Peyer's patch (tissue), 4 donors: ENCODE measurements at regions not wholly inside any gene's neighbourhood (a gene's known extent, or its start where the extent isn't known, plus 50 kb on each side); places are given as distances from the start of the nearest gene placed in this dataset.

Experiments
- DNase-seq, 3 donors: peaks; one replicate each; pipeline ENCODE4 v3.0.0-alpha.2; 2017 to 2019
- H3K27ac ChIP-seq, 4 donors: fragments of 200-600 bp; sonication (generic); one replicate each; pipeline ENCODE4 v1.5.1; 2016 to 2019
- H3K27me3 ChIP-seq, 2 donors: fragments of 200-600 bp; sonication (generic); one replicate each; pipeline ENCODE4 v1.5.1; 2019
- H3K36me3 ChIP-seq, 3 donors: fragments of 200-600 bp; sonication (generic); one replicate each; pipeline ENCODE4 v1.5.1; 2016 to 2019
- H3K4me1 ChIP-seq, 4 donors: fragments of 200-600 bp; sonication (generic); one replicate each; pipeline ENCODE4 v1.5.1; 2016 to 2019
- H3K4me3 ChIP-seq, 4 donors: fragments of 200-600 bp; sonication (generic); 1 replicate in 3 of 4; 2 replicates in 1 of 4; pipeline ENCODE4 v1.5.1; 2016 to 2019; ENCODE audit warnings: mild to moderate bottlenecking in 1 of 4
- H3K9me3 ChIP-seq, 4 donors: fragments of 200-600 bp; sonication (generic); one replicate each; pipeline ENCODE4 v1.5.1; 2016 to 2019; ENCODE audit warnings: mild to moderate bottlenecking in 1 of 4
- CTCF ChIP-seq, 6 experiments: fragments of 450-650 bp in 4 of 6; fragments of 200-600 bp in 2 of 6; sonication (generic) in 1 of 6; IDR thresholded peaks; one replicate each; pipeline ENCODE4 v1.5.1; 2017 to 2019; ENCODE audit warnings: antibody characterized with exemption in 6 of 6, mild to moderate bottlenecking in 3 of 6, moderate library complexity in 1 of 6
- POLR2A ChIP-seq, 2 donors: fragments of 450-650 bp; IDR thresholded peaks; one replicate each; pipeline ENCODE4 v1.5.1; 2017; ENCODE audit warnings: antibody characterized with exemption in 2 of 2, mild to moderate bottlenecking in 2 of 2, moderate library complexity in 2 of 2

DNA sequence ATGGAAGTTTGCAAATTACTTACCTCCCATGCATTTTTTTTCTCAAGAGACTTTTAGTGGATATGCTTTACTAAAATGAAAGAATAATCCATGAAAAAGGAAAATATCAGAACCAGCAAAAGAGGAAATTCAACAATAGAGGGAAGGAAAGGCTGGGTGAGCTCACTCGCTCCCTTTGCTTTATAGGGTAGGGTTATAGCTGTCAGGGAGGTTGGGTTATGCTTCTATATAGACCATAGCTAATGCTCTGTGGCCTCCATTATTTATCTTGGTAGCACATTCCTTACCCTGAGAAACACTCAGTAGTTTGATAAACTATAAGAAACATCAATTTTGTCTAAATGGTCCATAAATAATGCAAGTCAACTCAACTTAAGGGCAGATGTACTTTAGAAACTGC lies 215.9 kb upstream of the FAR2 start:
- Histone ChIP-seq H3K4me1 (no peaks in the 10 kb centered on the region), H3K27me3 (no peaks in the 10 kb centered on the region), H3K27ac (no peak overlapping the region), H3K9me3 (no peaks in the 10 kb centered on the region), H3K36me3 (no peaks in the 10 kb centered on the region), H3K4me3 (no peak overlapping the region)
- no peak for DNase-seq
- TF ChIP-seq POLR2A (IDR thresholded peaks at IDR 0.05), result no peak
- TF ChIP-seq CTCF (IDR thresholded peaks at IDR 0.05), result no peak

DNA sequence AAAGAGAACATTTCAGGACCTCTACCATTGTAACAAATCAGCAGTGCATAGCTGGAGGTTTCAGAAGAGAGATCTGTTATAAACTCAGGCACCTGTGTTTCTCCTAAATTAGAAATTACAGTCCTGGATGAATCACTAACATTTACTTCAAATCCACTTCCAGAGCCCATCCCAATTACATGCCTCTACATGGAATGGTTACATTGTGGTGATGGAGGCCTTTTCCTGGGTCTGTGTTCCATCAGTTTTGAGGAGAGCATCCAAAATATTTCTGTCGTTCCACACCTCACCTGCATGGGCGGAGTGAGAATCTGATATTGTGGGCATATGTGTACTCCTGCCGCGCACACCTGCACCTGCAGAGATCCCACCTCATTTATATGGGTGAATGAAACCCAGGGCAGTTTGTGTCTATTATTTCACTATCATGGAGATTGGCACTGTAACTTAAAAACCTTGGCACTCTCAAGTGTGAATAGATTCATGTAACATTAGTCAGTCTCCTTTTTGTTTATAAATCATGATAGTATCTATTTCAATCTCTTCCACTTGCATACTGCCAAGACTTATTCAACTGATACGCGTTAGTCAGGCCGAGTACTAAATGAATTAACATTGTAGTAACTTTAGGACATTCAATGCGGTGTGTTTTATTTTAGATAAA lies 215.1 kb upstream of the FAR2 start:
- Histone ChIP-seq H3K27me3 (no peaks in the 10 kb centered on the region), H3K4me1 (no peaks in the 10 kb centered on the region), H3K9me3 (no peaks in the 10 kb centered on the region), H3K36me3 (no peaks in the 10 kb centered on the region), H3K27ac (no peak overlapping the region), H3K4me3 (no peak overlapping the region)
- DNase-seq, result no peak
- no peak for TF ChIP-seq CTCF (IDR thresholded peaks at IDR 0.05)
- no peak for TF ChIP-seq POLR2A (IDR thresholded peaks at IDR 0.05)

DNA sequence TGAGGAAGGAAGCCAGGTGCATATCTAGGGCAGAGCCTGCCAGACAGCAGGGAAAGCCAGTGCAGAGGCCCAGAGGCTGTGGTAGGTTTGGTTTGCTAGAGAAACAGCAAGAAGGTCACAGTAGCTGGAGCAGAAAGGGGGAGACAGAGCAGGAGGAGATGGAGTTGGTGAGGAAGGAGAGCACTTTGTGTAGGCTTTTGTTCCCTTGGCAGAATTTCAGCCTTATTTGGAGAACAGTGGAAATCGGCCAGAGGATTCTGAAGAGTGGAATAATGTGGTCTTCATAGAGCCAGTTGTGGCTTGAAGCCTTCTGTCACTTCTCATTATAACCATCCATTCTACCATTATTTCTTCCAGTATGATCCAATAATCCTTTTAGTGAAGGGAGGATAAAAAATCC lies 212.9 kb upstream of the FAR2 start:
- Histone ChIP-seq H3K9me3 (no peaks in the 10 kb centered on the region), H3K36me3 (no peaks in the 10 kb centered on the region), H3K27me3 (no peaks in the 10 kb centered on the region), H3K4me1 (no peaks in the 10 kb centered on the region), H3K27ac (no peak overlapping the region), H3K4me3 (no peak overlapping the region)
- no peak for DNase-seq
- no peak for TF ChIP-seq POLR2A (IDR thresholded peaks at IDR 0.05)
- no peak for TF ChIP-seq CTCF (IDR thresholded peaks at IDR 0.05)

DNA sequence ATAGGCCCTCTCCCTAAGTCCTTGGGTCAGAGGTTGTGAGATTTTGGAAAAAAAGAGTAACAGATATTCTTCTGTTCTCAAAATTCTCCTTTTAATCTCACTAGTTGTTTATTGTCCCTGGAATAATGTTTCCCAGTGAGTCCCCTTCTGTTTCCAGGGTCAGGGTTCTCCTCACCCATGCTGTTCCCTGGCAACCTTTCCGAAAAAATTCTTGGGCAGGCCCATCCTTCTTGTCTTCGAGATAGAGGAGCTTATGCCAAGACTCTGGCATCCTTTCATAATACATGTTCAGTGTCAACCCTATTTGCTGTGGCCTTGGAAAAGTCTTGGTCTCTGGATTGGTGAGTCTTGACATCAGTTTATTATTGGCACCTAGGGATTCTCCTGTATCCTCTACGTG lies 212.4 kb upstream of the FAR2 start:
- Histone ChIP-seq H3K27ac (no peak overlapping the region), H3K4me3 (no peak overlapping the region), H3K36me3 (no peaks in the 10 kb centered on the region), H3K9me3 (no peaks in the 10 kb centered on the region), H3K4me1 (no peaks in the 10 kb centered on the region), H3K27me3 (no peaks in the 10 kb centered on the region)
- TF ChIP-seq CTCF (IDR thresholded peaks at IDR 0.05), result no peak
- TF ChIP-seq POLR2A (IDR thresholded peaks at IDR 0.05), result no peak
- no peak for DNase-seq

- H3K27ac ChIP-seq, result no peak overlapping the region
- no peak overlapping the region for H3K4me3 ChIP-seq
- H3K4me1 ChIP-seq, result no peaks in the 10 kb centered on the region
- DNase-seq, result no peak
- H3K9me3 ChIP-seq, result no peaks in the 10 kb centered on the region
- no peaks in the 10 kb centered on the region for H3K27me3 ChIP-seq
- no peaks in the 10 kb centered on the region for H3K36me3 ChIP-seq
- TF ChIP-seq POLR2A (IDR thresholded peaks at IDR 0.05) (no peak), CTCF (IDR thresholded peaks at IDR 0.05) (no peak)
These were observed 211.9 kb upstream of the FAR2 start for GRCh38 chr12:28937196-28937595.

DNA sequence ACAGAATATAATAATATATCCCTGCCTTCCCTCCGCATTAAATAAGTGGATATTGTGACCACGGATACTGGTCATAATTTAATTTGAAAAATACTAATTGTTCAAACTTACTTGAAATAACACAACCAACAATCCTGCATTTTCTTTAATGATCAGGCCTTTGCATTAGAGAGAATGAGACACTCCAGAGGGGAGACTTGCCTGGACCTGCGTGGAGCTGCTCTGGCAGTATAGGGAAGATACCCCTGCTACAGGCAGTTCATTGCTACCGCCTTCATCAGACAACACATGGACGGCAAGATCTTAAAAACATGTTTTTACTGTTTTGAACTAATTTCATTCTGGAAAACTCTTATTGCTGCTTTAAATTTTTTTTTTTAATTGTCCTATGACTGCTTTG lies 211.0 kb upstream of the FAR2 start:
- Histone ChIP-seq H3K4me1 (no peaks in the 10 kb centered on the region), H3K27me3 (no peaks in the 10 kb centered on the region), H3K9me3 (no peaks in the 10 kb centered on the region), H3K27ac (no peak overlapping the region), H3K4me3 (no peak overlapping the region), H3K36me3 (no peaks in the 10 kb centered on the region)
- no peak for TF ChIP-seq POLR2A (IDR thresholded peaks at IDR 0.05)
- no peak for TF ChIP-seq CTCF (IDR thresholded peaks at IDR 0.05)
- DNase-seq, result no peak
